Panc1 (cell line): ENCODE measurements at regions not wholly inside any gene's neighbourhood (a gene's known extent, or its start where the extent isn't known, plus 50 kb on each side); places are given as distances from the start of the nearest gene placed in this dataset.

Experiments used
- ATAC-seq: fragments of 200-7000 bp; cut with Tn5 transposase; 2 replicates; pipeline ENCODE4 v1.9.1; 2020; ENCODE audit warnings: mild to moderate bottlenecking, moderate library complexity
- BruUV-seq: library from RNA; stranded (reverse); fragments of 400-500 nt; replicated peaks from 2 replicates; lab custom pipeline; 2021; lab: Mats Ljungman, UMichigan
- CTCF ChIA-PET: fragments of 300-600 bp; sonication (Branson Sonifier 250); formaldehyde crosslinking; loops from one replicate; lab custom pipeline; 2022; ENCODE audit warnings: antibody characterized with exemption; lab: Charles Lee
- POLR2A ChIA-PET: fragments of 300-600 bp; sonication (Branson Sonifier 250); formaldehyde crosslinking; loops from one replicate; lab custom pipeline; 2022; ENCODE audit warnings: antibody characterized with exemption; lab: Charles Lee
- DNase-seq: peaks from one replicate; pipeline ENCODE4 v3.0.0-alpha.2; 2010; ENCODE audit warnings: low read depth, low spot score
- H3K27ac ChIP-seq: 2 replicates; pipeline ENCODE4 v1.5.1; 2011; ENCODE audit warnings: mild to moderate bottlenecking, low read length, inconsistent platforms
- H3K27me3 ChIP-seq: fragments of 200-500 bp; sonication (Bioruptor generic); 2 replicates; pipeline ENCODE4 v1.6.0; 2014; ENCODE audit warnings: low read length, inconsistent platforms; ENCODE audit not compliant: control insufficient read depth, insufficient read depth
- H3K36me3 ChIP-seq: fragments of 200-500 bp; sonication (Bioruptor generic); 2 replicates; pipeline ENCODE4 v1.5.1; 2014; ENCODE audit warnings: inconsistent platforms, mild to moderate bottlenecking, low read length, moderate library complexity; ENCODE audit not compliant: control insufficient read depth, insufficient read depth
- H3K4me1 ChIP-seq: 2 replicates; pipeline ENCODE4 v1.5.1; 2011; ENCODE audit warnings: inconsistent platforms, mild to moderate bottlenecking, low read length, moderate library complexity; ENCODE audit not compliant: control insufficient read depth, insufficient read depth
- H3K4me3 ChIP-seq, 2 experiments: 2 replicates each; pipeline ENCODE4 v1.5.1; 2011 to 2012; ENCODE audit warnings: low read depth in 2 of 2, low read length in 2 of 2, mild to moderate bottlenecking in 2 of 2, inconsistent platforms in 1 of 2, moderate library complexity in 1 of 2
- H3K9me3 ChIP-seq: fragments of 200-500 bp; sonication (Bioruptor generic); 2 replicates; pipeline ENCODE4 v1.5.1; 2014; ENCODE audit warnings: low read depth, mild to moderate bottlenecking, inconsistent platforms, low read length, moderate library complexity; ENCODE audit not compliant: control insufficient read depth, insufficient read depth
- POLR2AphosphoS5 ChIP-seq: IDR thresholded peaks from 2 replicates; pipeline ENCODE4 v1.6.1; 2012; ENCODE audit warnings: mild to moderate bottlenecking, low read depth, low read length, moderate library complexity
- REST ChIP-seq, 2 experiments: IDR thresholded peaks; 2 replicates each; pipeline ENCODE4 v1.6.1; 2011 to 2012; ENCODE audit warnings: low read depth in 2 of 2, control low read depth in 1 of 2, low read length in 1 of 2, mild to moderate bottlenecking in 1 of 2, moderate library complexity in 1 of 2; ENCODE audit not compliant: insufficient read depth in 1 of 2
- SIN3A ChIP-seq: IDR thresholded peaks from 2 replicates; pipeline ENCODE4 v1.6.1; 2012; ENCODE audit warnings: low read depth, mild to moderate bottlenecking, low read length, moderate library complexity, borderline replicate concordance; ENCODE audit not compliant: insufficient read depth
- TCF7L2 ChIP-seq: IDR thresholded peaks from 2 replicates; pipeline ENCODE4 v1.6.1; 2011; ENCODE audit warnings: mild to moderate bottlenecking, low read depth, low read length, inconsistent platforms
- in situ Hi-C: cut with HindIII; loops from 2 replicates; pipeline ENCODE4 v1.10.0; 2016; ENCODE audit warnings: low sequenced_read_pairs, low pct_unique_long_range_greater_than_20kb
- intact Hi-C: fragments of 100-400 bp; cut with micrococcal nuclease; formaldehyde crosslinking; loops from one replicate; pipeline ENCODE4 v1.10.0; 2022; ENCODE audit not compliant: unreplicated experiment
- TF ChIP-seq, protein P1 (sequence below): fragments of 450-650 bp; IDR thresholded peaks from 2 replicates; pipeline ENCODE4 v1.5.1; 2017; ENCODE audit warnings: mild to moderate bottlenecking

GRCh38 chr16:7997966-7998365, 592.3 kb downstream of the TMEM114 start:
- Histone ChIP-seq H3K27me3 (no peaks in the 10 kb centered on the region), H3K9me3 (no peaks in the 10 kb centered on the region), H3K4me3 (no peak overlapping the region), H3K27ac (no peak overlapping the region), H3K36me3 (no peaks in the 10 kb centered on the region), H3K4me1 (no peaks in the 10 kb centered on the region)
- DNase-seq = no peak
- intact Hi-C loops (no loop called here), in situ Hi-C loops (no loop called here)
- CTCF ChIA-PET = no interaction called here
- BruUV-seq = no TSS peak
- no peak for ATAC-seq
- POLR2A ChIA-PET = no interaction called here
- TF ChIP-seq TCF7L2 = no peak
- TF ChIP-seq REST (IDR thresholded peaks at IDR 0.05; ENCODE audit: insufficient read depth in 1 of 2, low read depth in 2 of 2, low read length in 1 of 2) = no peak
- TF ChIP-seq, protein P1, sequence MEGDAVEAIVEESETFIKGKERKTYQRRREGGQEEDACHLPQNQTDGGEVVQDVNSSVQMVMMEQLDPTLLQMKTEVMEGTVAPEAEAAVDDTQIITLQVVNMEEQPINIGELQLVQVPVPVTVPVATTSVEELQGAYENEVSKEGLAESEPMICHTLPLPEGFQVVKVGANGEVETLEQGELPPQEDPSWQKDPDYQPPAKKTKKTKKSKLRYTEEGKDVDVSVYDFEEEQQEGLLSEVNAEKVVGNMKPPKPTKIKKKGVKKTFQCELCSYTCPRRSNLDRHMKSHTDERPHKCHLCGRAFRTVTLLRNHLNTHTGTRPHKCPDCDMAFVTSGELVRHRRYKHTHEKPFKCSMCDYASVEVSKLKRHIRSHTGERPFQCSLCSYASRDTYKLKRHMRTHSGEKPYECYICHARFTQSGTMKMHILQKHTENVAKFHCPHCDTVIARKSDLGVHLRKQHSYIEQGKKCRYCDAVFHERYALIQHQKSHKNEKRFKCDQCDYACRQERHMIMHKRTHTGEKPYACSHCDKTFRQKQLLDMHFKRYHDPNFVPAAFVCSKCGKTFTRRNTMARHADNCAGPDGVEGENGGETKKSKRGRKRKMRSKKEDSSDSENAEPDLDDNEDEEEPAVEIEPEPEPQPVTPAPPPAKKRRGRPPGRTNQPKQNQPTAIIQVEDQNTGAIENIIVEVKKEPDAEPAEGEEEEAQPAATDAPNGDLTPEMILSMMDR = no peak
- TF ChIP-seq POLR2AphosphoS5 = no peak
- TF ChIP-seq SIN3A = no peak

GRCh38 chr16:7992616-7993015, 597.7 kb downstream of the TMEM114 start:
- no peak for TF ChIP-seq TCF7L2
- TF ChIP-seq, protein P1 = no peak
- no peak for TF ChIP-seq POLR2AphosphoS5
- no peak for TF ChIP-seq SIN3A
- TF ChIP-seq REST (IDR thresholded peaks at IDR 0.05; ENCODE audit: insufficient read depth in 1 of 2, low read depth in 2 of 2, low read length in 1 of 2) = no peak
- H3K27me3 ChIP-seq = no peaks in the 10 kb centered on the region
- POLR2A ChIA-PET = no interaction called here
- H3K4me1 ChIP-seq = no peaks in the 10 kb centered on the region
- no TSS peak for BruUV-seq
- DNase-seq = no peak
- no peak overlapping the region for H3K27ac ChIP-seq
- H3K4me3 ChIP-seq = no peak overlapping the region
- intact Hi-C loops = no loop called here
- in situ Hi-C loops = no loop called here
- H3K9me3 ChIP-seq = no peaks in the 10 kb centered on the region
- CTCF ChIA-PET = no interaction called here
- ATAC-seq = no peak
- no peaks in the 10 kb centered on the region for H3K36me3 ChIP-seq
